Subcutaneous abdominal adipose tissue (tissue), 5 donors: ENCODE measurements at regions not wholly inside any gene's neighbourhood (a gene's known extent, or its start where the extent isn't known, plus 50 kb on each side); places are given as distances from the start of the nearest gene placed in this dataset.

ENCODE experiments used
- H3K27ac ChIP-seq: one replicate; pipeline ENCODE4 v1.7.0; 2013; ENCODE audit warnings: low read depth, mild to moderate bottlenecking, inconsistent platforms, low read length, moderate library complexity
- H3K27me3 ChIP-seq, 5 donors: one replicate each; pipeline ENCODE4 v1.7.0; 2013; ENCODE audit warnings: low read length in 5 of 5, inconsistent platforms in 1 of 5; ENCODE audit not compliant: control insufficient read depth in 5 of 5, insufficient read depth in 4 of 5
- H3K36me3 ChIP-seq, 5 donors: one replicate each; pipeline ENCODE4 v1.7.0; 2013; ENCODE audit warnings: low read length in 5 of 5; ENCODE audit not compliant: control insufficient read depth in 5 of 5, insufficient read depth in 5 of 5
- H3K4me1 ChIP-seq, 5 donors: one replicate each; pipeline ENCODE4 v1.7.0; 2013; ENCODE audit warnings: low read length in 5 of 5, mild to moderate bottlenecking in 3 of 5, moderate library complexity in 1 of 5; ENCODE audit not compliant: control insufficient read depth in 5 of 5, insufficient read depth in 5 of 5
- H3K4me3 ChIP-seq, 5 donors: one replicate each; pipeline ENCODE4 v1.7.0; 2013; ENCODE audit warnings: low read length in 5 of 5, low read depth in 1 of 5
- H3K9ac ChIP-seq, 5 donors: one replicate each; pipeline ENCODE4 v1.7.0; 2013; ENCODE audit warnings: low read length in 5 of 5, mild to moderate bottlenecking in 4 of 5, moderate library complexity in 3 of 5
- H3K9me3 ChIP-seq, 5 donors: one replicate each; pipeline ENCODE4 v1.7.0; 2013; ENCODE audit warnings: low read length in 5 of 5; ENCODE audit not compliant: control insufficient read depth in 5 of 5
- donor health status: healthy.
- donor health status: healthy.
- donor health status: healthy.
- donor health status: healthy.
- donor health status: healthy.

DNA sequence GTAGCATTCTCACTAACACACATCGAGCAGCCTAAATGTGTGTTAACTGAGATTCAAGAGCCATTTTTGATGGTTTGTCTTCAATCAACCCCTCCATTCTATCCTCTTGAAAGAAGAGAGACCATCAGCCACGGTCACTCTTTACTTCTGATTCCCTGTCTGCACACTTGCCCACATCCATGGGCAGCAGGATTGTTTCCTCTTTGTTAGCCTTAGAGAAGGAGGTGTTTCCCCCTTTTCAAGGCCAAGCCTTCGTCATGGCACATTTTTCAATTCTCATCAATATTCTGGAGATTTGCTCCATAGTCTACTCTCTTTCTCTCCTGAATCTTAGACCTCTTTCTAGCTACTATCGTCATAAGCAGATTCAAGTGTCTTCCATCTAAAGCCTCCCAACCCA, 522.4 kb upstream of the NAALADL2 start:
- no peaks in the 10 kb centered on the region for H3K36me3 ChIP-seq
- H3K4me1 ChIP-seq = no peaks in the 10 kb centered on the region
- H3K27me3 ChIP-seq = no peaks in the 10 kb centered on the region
- no peak overlapping the region for H3K27ac ChIP-seq
- no peaks in the 10 kb centered on the region for H3K9me3 ChIP-seq
- no peak overlapping the region for H3K4me3 ChIP-seq
- no peak overlapping the region for H3K9ac ChIP-seq

DNA sequence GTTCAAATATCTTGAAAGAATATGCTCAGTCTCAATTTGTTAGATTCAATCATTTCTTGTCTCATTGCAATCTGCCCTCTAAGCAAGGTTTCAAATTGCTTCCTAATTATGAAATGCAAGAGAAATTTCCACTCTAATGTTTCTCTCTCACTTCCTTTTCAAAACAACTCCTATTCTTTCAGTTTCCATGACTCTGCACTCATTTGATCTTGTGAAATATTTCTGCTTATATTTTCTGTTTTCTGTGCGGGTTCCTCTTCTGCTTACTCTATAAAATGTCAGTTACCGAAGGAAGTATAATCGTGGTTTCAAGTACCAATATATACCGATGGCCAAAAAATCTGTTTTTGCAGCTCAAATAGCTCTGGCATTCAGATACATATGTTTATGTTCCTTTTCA, 521.9 kb upstream of the NAALADL2 start:
- Histone ChIP-seq H3K27me3 (no peaks in the 10 kb centered on the region), H3K27ac (no peak overlapping the region), H3K9ac (no peak overlapping the region), H3K36me3 (no peaks in the 10 kb centered on the region), H3K4me1 (no peaks in the 10 kb centered on the region), H3K9me3 (no peaks in the 10 kb centered on the region), H3K4me3 (no peak overlapping the region)

DNA sequence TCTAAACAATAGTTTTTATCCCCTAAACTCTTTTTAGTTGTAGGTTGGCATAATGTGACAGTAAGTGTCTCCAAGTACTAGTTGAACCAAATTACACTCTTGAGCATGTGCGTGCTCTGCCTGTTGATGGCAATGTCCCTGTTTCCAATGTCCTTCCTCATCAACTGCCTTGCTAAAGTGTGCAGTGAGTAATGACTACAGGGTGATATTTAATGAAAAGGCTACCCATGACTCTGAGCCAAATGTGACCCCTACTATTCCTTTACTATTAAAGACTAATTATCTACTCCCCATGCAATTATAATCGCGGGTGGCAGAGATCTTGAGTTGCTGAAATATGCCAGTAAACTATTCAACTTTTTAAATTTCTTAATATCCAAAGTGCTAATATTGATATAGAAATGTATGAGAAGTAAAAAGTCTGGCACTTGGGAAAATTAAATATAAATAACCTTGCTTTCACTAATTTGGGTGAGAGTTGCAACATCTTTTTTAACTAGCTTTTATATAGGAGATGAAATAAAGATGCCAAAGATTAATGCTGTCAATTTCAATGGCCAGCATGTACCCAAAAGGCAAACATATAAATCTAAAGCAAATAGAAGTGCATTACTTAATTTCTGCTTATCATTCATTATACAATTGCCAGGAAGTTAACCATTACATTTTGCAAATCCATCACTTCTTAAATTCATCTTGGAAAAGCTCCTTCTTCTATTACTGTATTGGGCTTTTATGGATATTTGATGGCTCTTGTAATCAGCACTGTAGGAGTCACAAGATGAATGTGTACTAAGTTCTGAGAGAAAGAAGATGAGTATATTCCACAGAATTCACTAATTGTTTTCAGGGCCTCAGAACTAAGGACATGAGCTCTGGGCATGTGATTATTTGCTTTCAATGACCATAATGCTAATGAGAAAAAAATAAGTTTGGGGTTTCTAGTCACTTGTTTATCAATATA, 518.2 kb upstream of the NAALADL2 start:
- no peak overlapping the region for H3K4me3 ChIP-seq
- no peaks in the 10 kb centered on the region for H3K36me3 ChIP-seq
- no peak overlapping the region for H3K27ac ChIP-seq
- no peak overlapping the region for H3K9ac ChIP-seq
- no peaks in the 10 kb centered on the region for H3K27me3 ChIP-seq
- no peaks in the 10 kb centered on the region for H3K4me1 ChIP-seq
- no peaks in the 10 kb centered on the region for H3K9me3 ChIP-seq

DNA sequence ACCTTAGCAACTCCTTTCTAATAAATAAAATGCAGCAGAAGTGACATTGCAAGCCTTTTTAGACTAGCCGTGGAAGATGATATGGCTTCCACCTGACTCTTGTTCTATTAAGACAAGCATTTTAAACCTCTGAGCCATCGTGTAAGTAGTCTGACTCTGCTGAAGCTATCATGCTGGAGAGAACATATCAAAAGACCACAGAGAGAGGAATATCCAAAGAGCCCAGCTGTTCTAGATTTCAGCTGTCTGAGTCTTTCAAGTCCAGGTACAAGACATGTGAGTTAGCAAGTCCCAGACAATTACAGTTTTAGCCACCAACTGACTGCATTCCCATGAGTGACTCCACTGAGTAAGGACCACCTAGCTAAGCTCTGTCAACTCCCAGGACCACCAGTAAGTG, 517.0 kb upstream of the NAALADL2 start:
- Histone ChIP-seq H3K9me3 (no peaks in the 10 kb centered on the region), H3K27me3 (no peaks in the 10 kb centered on the region), H3K4me3 (no peak overlapping the region), H3K36me3 (no peaks in the 10 kb centered on the region), H3K9ac (no peak overlapping the region), H3K4me1 (no peaks in the 10 kb centered on the region), H3K27ac (no peak overlapping the region)

DNA sequence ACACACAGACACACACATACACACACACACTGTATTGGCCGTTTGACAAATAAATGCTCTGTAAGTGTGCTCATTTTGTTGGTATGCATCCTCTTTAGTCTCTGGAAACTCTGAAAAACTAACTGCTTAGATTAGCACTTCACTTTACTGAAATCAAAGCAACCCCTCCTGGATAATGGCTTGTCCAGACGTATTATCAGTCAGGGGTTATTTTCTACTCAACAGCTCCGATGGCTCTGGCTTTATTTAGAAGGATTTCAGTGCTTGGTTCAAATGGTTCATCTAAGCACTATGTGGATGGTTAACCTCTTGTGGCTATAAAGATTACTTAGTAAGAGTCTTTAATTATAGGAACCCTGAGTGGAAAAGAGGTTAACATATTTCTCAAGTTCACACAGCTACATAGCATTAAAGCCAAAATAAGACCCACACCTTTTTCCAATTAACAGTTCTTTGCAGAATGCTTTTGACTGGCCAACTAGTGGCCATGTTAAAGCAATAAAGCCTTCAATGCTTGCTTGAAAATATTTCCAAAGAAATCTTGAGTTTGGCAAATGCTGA, 516.1 kb upstream of the NAALADL2 start:
- Histone ChIP-seq H3K9me3 (no peaks in the 10 kb centered on the region), H3K4me3 (no peak overlapping the region), H3K27me3 (no peaks in the 10 kb centered on the region), H3K36me3 (no peaks in the 10 kb centered on the region), H3K27ac (no peak overlapping the region), H3K4me1 (no peaks in the 10 kb centered on the region), H3K9ac (no peak overlapping the region)

DNA sequence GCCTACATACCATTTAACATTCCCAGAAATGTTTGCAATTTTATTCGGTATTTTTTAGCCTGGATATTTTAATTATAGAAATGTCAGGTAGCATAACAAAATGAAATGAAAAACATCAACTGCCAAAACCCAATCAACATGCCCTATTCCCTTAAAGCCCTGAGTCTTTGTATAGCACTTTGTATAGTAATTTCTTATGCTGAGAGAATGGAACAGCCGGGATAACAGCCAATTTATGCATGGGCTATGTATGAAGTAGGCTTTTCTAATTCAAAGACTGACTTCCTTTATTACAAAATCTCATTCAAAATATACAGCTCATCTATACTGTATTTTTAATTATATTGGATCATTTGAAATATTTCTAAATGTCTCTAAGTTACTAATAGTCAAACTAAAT, 513.0 kb upstream of the NAALADL2 start:
- no peaks in the 10 kb centered on the region for H3K9me3 ChIP-seq
- no peak overlapping the region for H3K27ac ChIP-seq

DNA sequence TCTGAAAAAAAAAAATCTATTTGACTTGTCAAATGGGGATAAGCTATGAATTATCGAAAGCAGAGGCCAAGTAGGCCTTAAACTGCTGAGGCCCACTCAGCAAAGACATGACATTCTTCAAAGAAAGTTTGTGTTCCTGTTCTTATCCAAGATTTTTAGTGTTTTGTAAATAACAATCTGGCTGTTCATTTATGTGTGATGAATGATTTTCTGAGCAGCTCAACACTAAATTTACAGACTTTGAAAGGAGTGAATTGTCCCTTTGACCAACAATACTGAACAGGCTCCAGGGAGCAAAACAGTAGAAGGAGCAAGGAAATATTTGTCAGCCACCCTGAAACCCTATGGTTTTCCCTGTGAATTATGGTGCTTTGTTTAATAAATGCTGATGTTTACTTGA, 512.6 kb upstream of the NAALADL2 start:
- Histone ChIP-seq H3K9ac (no peak overlapping the region), H3K27ac (no peak overlapping the region), H3K4me1 (no peaks in the 10 kb centered on the region), H3K4me3 (no peak overlapping the region), H3K27me3 (no peaks in the 10 kb centered on the region), H3K9me3 (no peaks in the 10 kb centered on the region), H3K36me3 (no peaks in the 10 kb centered on the region)

More for the DNA sequence above, 513.0 kb upstream of the NAALADL2 start:
- Histone ChIP-seq H3K36me3 (no peaks in the 10 kb centered on the region), H3K4me1 (no peaks in the 10 kb centered on the region), H3K4me3 (no peak overlapping the region), H3K9ac (no peak overlapping the region), H3K27me3 (no peaks in the 10 kb centered on the region)

DNA sequence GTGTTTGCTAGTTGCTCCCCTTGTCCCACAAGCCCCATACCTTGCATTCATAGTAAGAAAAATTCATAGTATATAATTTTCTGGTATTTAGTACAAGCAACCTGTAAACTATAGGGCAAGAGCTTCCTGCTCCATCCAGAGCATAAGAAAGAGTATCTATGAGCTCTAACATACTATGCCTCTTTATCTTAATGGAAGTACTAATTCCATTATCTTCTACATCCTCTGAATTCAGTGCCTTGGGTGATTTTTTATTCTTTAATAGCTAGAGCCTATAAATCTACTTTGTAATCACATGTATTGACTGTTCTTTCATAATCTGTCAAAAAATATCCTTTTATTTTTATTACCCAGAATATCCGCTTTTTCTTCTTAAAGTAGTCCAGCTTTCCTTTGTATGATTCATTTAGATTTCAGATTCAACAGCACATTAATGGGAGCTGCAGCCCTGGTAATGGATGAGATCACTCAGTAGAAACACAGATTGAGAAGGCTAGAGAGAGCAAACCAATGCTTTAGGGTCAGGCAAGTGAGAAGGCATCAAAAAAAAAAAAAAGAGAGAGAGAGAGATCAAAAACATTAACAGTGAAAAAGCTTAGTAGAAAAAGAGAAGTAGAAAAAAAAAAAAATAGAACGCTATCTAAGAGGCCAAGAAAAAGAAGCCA, 511.5 kb upstream of the NAALADL2 start:
- no peaks in the 10 kb centered on the region for H3K4me1 ChIP-seq
- no peaks in the 10 kb centered on the region for H3K27me3 ChIP-seq
- no peak overlapping the region for H3K9ac ChIP-seq
- H3K27ac ChIP-seq = no peak overlapping the region
- no peaks in the 10 kb centered on the region for H3K9me3 ChIP-seq
- no peak overlapping the region for H3K4me3 ChIP-seq
- H3K36me3 ChIP-seq = no peaks in the 10 kb centered on the region

DNA sequence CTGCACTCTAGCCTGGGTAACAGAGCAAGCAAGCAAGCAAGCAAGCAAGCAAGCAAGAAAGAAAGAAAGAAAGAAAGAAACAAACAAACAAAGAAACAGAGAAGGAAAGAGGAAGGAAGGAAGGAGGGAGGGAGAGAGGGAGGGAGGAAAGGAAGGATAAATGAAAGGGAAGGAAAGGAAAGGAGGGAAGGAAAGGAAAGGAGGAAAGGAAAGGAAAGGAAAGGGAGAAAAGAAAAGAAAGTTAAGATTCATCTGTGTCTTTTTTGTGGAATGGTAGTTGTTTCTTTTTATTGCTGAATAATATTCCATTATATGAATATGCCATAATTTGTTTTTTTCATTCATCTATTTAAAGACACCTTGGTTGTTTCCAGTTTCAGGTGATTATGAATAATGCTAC, 506.9 kb upstream of the NAALADL2 start:
- H3K4me3 ChIP-seq = no peak overlapping the region
- no peaks in the 10 kb centered on the region for H3K9me3 ChIP-seq
- H3K36me3 ChIP-seq = no peaks in the 10 kb centered on the region
- no peaks in the 10 kb centered on the region for H3K27me3 ChIP-seq
- no peak overlapping the region for H3K27ac ChIP-seq
- H3K9ac ChIP-seq = no peak overlapping the region
- H3K4me1 ChIP-seq = no peaks in the 10 kb centered on the region

DNA sequence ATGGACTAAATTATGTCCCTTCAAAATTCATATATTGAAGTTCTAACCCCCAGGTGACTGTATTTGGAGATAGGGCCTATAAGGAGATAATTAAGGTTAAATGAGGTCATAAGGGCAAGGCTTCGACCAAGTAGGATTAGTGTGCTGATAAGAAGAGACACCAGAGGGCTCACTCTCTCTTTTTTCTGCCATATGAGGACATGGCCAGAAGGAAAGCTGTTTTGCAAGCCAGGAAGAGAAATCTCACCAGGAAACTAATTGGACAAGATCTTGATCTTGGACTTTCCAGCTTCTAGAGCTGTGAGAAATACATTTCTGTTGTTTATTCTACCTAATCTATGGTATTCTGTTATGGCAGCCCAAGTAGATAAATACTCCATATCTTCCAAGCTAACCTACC, 503.6 kb upstream of the NAALADL2 start:
- Histone ChIP-seq H3K9me3 (no peaks in the 10 kb centered on the region), H3K9ac (no peak overlapping the region), H3K4me3 (no peak overlapping the region), H3K27ac (no peak overlapping the region), H3K4me1 (no peaks in the 10 kb centered on the region), H3K36me3 (no peaks in the 10 kb centered on the region), H3K27me3 (no peaks in the 10 kb centered on the region)
